ENCODE measurements at regions not wholly inside any gene's neighbourhood (a gene's known extent, or its start where the extent isn't known, plus 50 kb on each side); places are given as distances from the start of the nearest gene placed in this dataset.
A peak's percentile ranks its signal among the peaks of the same experiment; 100 is the strongest.

GRCh38 chr17:81345228-81346089 lies 49.8 kb upstream of the BAHCC1 start:
- peak; percentile 86 for DNase-seq

All from fibroblast of skin of right quadriceps (primary cell).